Activated CD4-positive, alpha-beta T cell treated with anti-CD3 and anti-CD28 coated beads, Interleukin-2, amount 10 ng/mL, durations not matched to agents 7 days and 5 days (primary cell): ENCODE measurements at regions not wholly inside any gene's neighbourhood (a gene's known extent, or its start where the extent isn't known, plus 50 kb on each side); places are given as distances from the start of the nearest gene placed in this dataset.
"Not testable (repeated sequence)": the region's sequence is repeated elsewhere in the genome, so short reads cannot be mapped to it uniquely, and the experiment has no call there.

Source experiments
- CTCF ChIA-PET: fragments of 350-600 bp; sonication (Branson Sonifier 250); formaldehyde crosslinking; loops from one replicate; lab custom pipeline; 2021; ENCODE audit warnings: antibody characterized with exemption; lab: Charles Lee
- POLR2A ChIA-PET: fragments of 350-600 bp; sonication (Branson Sonifier 250); formaldehyde crosslinking; loops from one replicate; lab custom pipeline; 2021; ENCODE audit warnings: antibody characterized with exemption; lab: Charles Lee
- DNase-seq: peaks from one replicate; pipeline ENCODE4 v3.0.0-alpha.2; 2020
- H3K27ac Mint-ChIP-seq: one replicate; pipeline ENCODE4 v1.8.0; 2021; ENCODE audit warnings: mild to moderate bottlenecking, moderate library complexity, mixed read lengths
- H3K27me3 Mint-ChIP-seq: one replicate; pipeline ENCODE4 v1.8.0; 2021; ENCODE audit warnings: mixed read lengths
- H3K36me3 Mint-ChIP-seq: one replicate; pipeline ENCODE4 v1.8.0; 2021; ENCODE audit warnings: low read depth, mixed read lengths
- H3K4me1 Mint-ChIP-seq: one replicate; pipeline ENCODE4 v1.8.0; 2021; ENCODE audit warnings: mixed read lengths
- H3K4me3 Mint-ChIP-seq: one replicate; pipeline ENCODE4 v1.8.0; 2021; ENCODE audit warnings: mild to moderate bottlenecking, moderate library complexity, mixed read lengths
- H3K9me3 Mint-ChIP-seq: one replicate; pipeline ENCODE4 v1.8.0; 2021; ENCODE audit warnings: mixed read lengths

- ChIA-PET POLR2A (no interaction called here), CTCF (no interaction called here)
- H3K27ac Mint-ChIP-seq: no peak overlapping the region
- no peaks in the 10 kb centered on the region for H3K36me3 Mint-ChIP-seq
- peaks cover 5% of the 10 kb centered on the region for H3K27me3 Mint-ChIP-seq
- H3K4me1 Mint-ChIP-seq: no peaks in the 10 kb centered on the region
- no peak for DNase-seq
- H3K9me3 Mint-ChIP-seq: no peaks in the 10 kb centered on the region
- H3K4me3 Mint-ChIP-seq: no peak overlapping the region
These were observed 143.4 kb downstream of the PDCD6IP start for GRCh38 chr3:33941804-33942203.

- H3K27ac Mint-ChIP-seq: no peak overlapping the region
- peaks cover 5% of the 10 kb centered on the region for H3K27me3 Mint-ChIP-seq
- ChIA-PET CTCF (no interaction called here), POLR2A (no interaction called here)
- no peak overlapping the region for H3K4me3 Mint-ChIP-seq
- H3K36me3 Mint-ChIP-seq: no peaks in the 10 kb centered on the region
- H3K9me3 Mint-ChIP-seq: no peaks in the 10 kb centered on the region
- DNase-seq: no peak
- H3K4me1 Mint-ChIP-seq: no peaks in the 10 kb centered on the region
These were observed 144.2 kb downstream of the PDCD6IP start for GRCh38 chr3:33942483-33943150.

GRCh38 chr3:33943277-33943676 is 144.8 kb downstream of the PDCD6IP start:
- Mint-ChIP-seq H3K4me1 (no peaks in the 10 kb centered on the region), H3K27ac (no peak overlapping the region), H3K27me3 (peaks cover 5% of the 10 kb centered on the region), H3K9me3 (no peaks in the 10 kb centered on the region), H3K4me3 (no peak overlapping the region), H3K36me3 (no peaks in the 10 kb centered on the region)
- POLR2A ChIA-PET: no interaction called here
- CTCF ChIA-PET: no interaction called here
- DNase-seq: no peak

GRCh38 chr3:33946612-33947011 is 148.2 kb downstream of the PDCD6IP start:
- CTCF ChIA-PET, H3K36me3 Mint-ChIP-seq, H3K27me3 Mint-ChIP-seq, H3K4me1 Mint-ChIP-seq, H3K27ac Mint-ChIP-seq, DNase-seq, H3K9me3 Mint-ChIP-seq, H3K4me3 Mint-ChIP-seq, POLR2A ChIA-PET: not testable (repeated sequence)

GRCh38 chr3:33947272-33948195 is 149.1 kb downstream of the PDCD6IP start:
- CTCF ChIA-PET: no interaction called here
- H3K9me3 Mint-ChIP-seq: no peaks in the 10 kb centered on the region
- no peak for DNase-seq
- H3K36me3 Mint-ChIP-seq: no peaks in the 10 kb centered on the region
- no peak overlapping the region for H3K4me3 Mint-ChIP-seq
- H3K4me1 Mint-ChIP-seq: no peaks in the 10 kb centered on the region
- POLR2A ChIA-PET: no interaction called here
- H3K27me3 Mint-ChIP-seq: peaks cover 5% of the 10 kb centered on the region
- no peak overlapping the region for H3K27ac Mint-ChIP-seq

GRCh38 chr3:33949074-33949473 is 150.6 kb downstream of the PDCD6IP start:
- CTCF ChIA-PET: no interaction called here
- Mint-ChIP-seq H3K4me3 (no peak overlapping the region), H3K9me3 (no peaks in the 10 kb centered on the region), H3K4me1 (no peaks in the 10 kb centered on the region), H3K27me3 (peaks cover 5% of the 10 kb centered on the region), H3K36me3 (no peaks in the 10 kb centered on the region), H3K27ac (no peak overlapping the region)
- POLR2A ChIA-PET: no interaction called here
- DNase-seq: no peak

GRCh38 chr3:33954956-33955355 is 156.5 kb downstream of the PDCD6IP start:
- Mint-ChIP-seq H3K4me1 (no peaks in the 10 kb centered on the region), H3K4me3 (no peak overlapping the region), H3K9me3 (no peaks in the 10 kb centered on the region), H3K27me3 (no peaks in the 10 kb centered on the region), H3K36me3 (no peaks in the 10 kb centered on the region), H3K27ac (no peak overlapping the region)
- no peak for DNase-seq
- POLR2A ChIA-PET: no interaction called here
- CTCF ChIA-PET: no interaction called here

GRCh38 chr3:33956206-33956605 is 157.8 kb downstream of the PDCD6IP start:
- no peaks in the 10 kb centered on the region for H3K36me3 Mint-ChIP-seq
- H3K9me3 Mint-ChIP-seq: no peaks in the 10 kb centered on the region
- no peaks in the 10 kb centered on the region for H3K27me3 Mint-ChIP-seq
- POLR2A ChIA-PET: no interaction called here
- CTCF ChIA-PET: no interaction called here
- no peaks in the 10 kb centered on the region for H3K4me1 Mint-ChIP-seq
- no peak for DNase-seq
- H3K27ac Mint-ChIP-seq: no peak overlapping the region
- H3K4me3 Mint-ChIP-seq: no peak overlapping the region

GRCh38 chr3:33956776-33957175 is 158.3 kb downstream of the PDCD6IP start:
- H3K4me3 Mint-ChIP-seq: no peak overlapping the region
- DNase-seq: no peak
- H3K27me3 Mint-ChIP-seq: no peaks in the 10 kb centered on the region
- H3K4me1 Mint-ChIP-seq: no peaks in the 10 kb centered on the region
- H3K27ac Mint-ChIP-seq: no peak overlapping the region
- CTCF ChIA-PET: no interaction called here
- POLR2A ChIA-PET: no interaction called here
- no peaks in the 10 kb centered on the region for H3K36me3 Mint-ChIP-seq
- H3K9me3 Mint-ChIP-seq: no peaks in the 10 kb centered on the region

GRCh38 chr3:33957176-33957575 is 158.7 kb downstream of the PDCD6IP start:
- Mint-ChIP-seq H3K9me3 (no peaks in the 10 kb centered on the region), H3K27ac (no peak overlapping the region), H3K36me3 (no peaks in the 10 kb centered on the region), H3K4me3 (no peak overlapping the region), H3K4me1 (no peaks in the 10 kb centered on the region), H3K27me3 (no peaks in the 10 kb centered on the region)
- DNase-seq: no peak
- ChIA-PET POLR2A (no interaction called here), CTCF (no interaction called here)

GRCh38 chr3:33958661-33959060 is 160.2 kb downstream of the PDCD6IP start:
- Mint-ChIP-seq H3K27me3 (no peaks in the 10 kb centered on the region), H3K27ac (no peak overlapping the region), H3K36me3 (no peaks in the 10 kb centered on the region), H3K4me3 (no peak overlapping the region), H3K9me3 (no peaks in the 10 kb centered on the region), H3K4me1 (no peaks in the 10 kb centered on the region)
- CTCF ChIA-PET: no interaction called here
- POLR2A ChIA-PET: no interaction called here
- DNase-seq: no peak

- Mint-ChIP-seq H3K27ac (no peak overlapping the region), H3K27me3 (no peaks in the 10 kb centered on the region), H3K36me3 (no peaks in the 10 kb centered on the region), H3K9me3 (no peaks in the 10 kb centered on the region), H3K4me3 (no peak overlapping the region), H3K4me1 (no peaks in the 10 kb centered on the region)
- ChIA-PET CTCF (no interaction called here), POLR2A (no interaction called here)
- DNase-seq: no peak
These were observed 164.0 kb downstream of the PDCD6IP start for GRCh38 chr3:33962396-33962795.

- H3K4me3 Mint-ChIP-seq, H3K27me3 Mint-ChIP-seq, H3K4me1 Mint-ChIP-seq, H3K27ac Mint-ChIP-seq, H3K9me3 Mint-ChIP-seq, DNase-seq, CTCF ChIA-PET, POLR2A ChIA-PET, H3K36me3 Mint-ChIP-seq: not testable (repeated sequence)
These were observed 171.8 kb downstream of the PDCD6IP start for GRCh38 chr3:33970180-33970579.
